HepG2 (cell line): ENCODE measurements at regions not wholly inside any gene's neighbourhood (a gene's known extent, or its start where the extent isn't known, plus 50 kb on each side); places are given as distances from the start of the nearest gene placed in this dataset.
A peak's percentile ranks its signal among the peaks of the same experiment; 100 is the strongest.

Experiments
- ARNT ChIP-seq: fragments of 450-650 bp; IDR thresholded peaks from 2 replicates; pipeline ENCODE4 v1.6.1; 2017
- FOXK2 ChIP-seq: fragments of 450-650 bp; IDR thresholded peaks from 2 replicates; pipeline ENCODE4 v1.6.1; 2016
- GTF3A ChIP-seq: sonication (generic); formaldehyde crosslinking; conservative IDR thresholded peaks from 2 replicates; pipeline ENCODE4 v1.4.0; 2020; ENCODE audit warnings: mild to moderate bottlenecking, missing genetic modification reagents
- JUN ChIP-seq: sonication (generic); formaldehyde crosslinking; IDR thresholded peaks from 2 replicates; pipeline ENCODE4 v1.4.0; 2020; ENCODE audit warnings: mild to moderate bottlenecking, missing genetic modification reagents
- KDM2A ChIP-seq: sonication (generic); formaldehyde crosslinking; IDR thresholded peaks from 2 replicates; pipeline ENCODE4 v1.4.0; 2020; ENCODE audit warnings: low read depth, missing genetic modification reagents, borderline replicate concordance
- KLF15 ChIP-seq: sonication (generic); formaldehyde crosslinking; IDR thresholded peaks from 2 replicates; pipeline ENCODE4 v1.8.1; 2023; ENCODE audit warnings: borderline replicate concordance, mild to moderate bottlenecking, inconsistent platforms, missing genetic modification reagents, mixed read lengths
- LCORL ChIP-seq, 2 experiments: fragments of 450-650 bp in 1 of 2; sonication (generic) in 1 of 2; formaldehyde crosslinking in 1 of 2; IDR thresholded peaks; 2 replicates each; pipeline versions ENCODE4 v1.5.0 to v1.6.1; 2017 to 2020; ENCODE audit warnings: antibody characterized with exemption in 1 of 2, missing genetic modification reagents in 1 of 2
- PRMT3 ChIP-seq: sonication (generic); formaldehyde crosslinking; IDR thresholded peaks from 2 replicates; pipeline ENCODE4 v1.8.1; 2022; ENCODE audit warnings: low read depth, mild to moderate bottlenecking, moderate library complexity, missing genetic modification reagents, borderline replicate concordance
- STAT5B ChIP-seq: sonication (generic); formaldehyde crosslinking; IDR thresholded peaks from 2 replicates; pipeline ENCODE4 v1.4.0; 2020; ENCODE audit warnings: missing genetic modification reagents
- ZFP82 ChIP-seq: sonication (generic); formaldehyde crosslinking; IDR thresholded peaks from 2 replicates; pipeline ENCODE4 v1.5.1; 2020; ENCODE audit warnings: mild to moderate bottlenecking, missing genetic modification reagents, borderline replicate concordance
- ZKSCAN8 ChIP-seq: IDR thresholded peaks from 2 replicates; pipeline ENCODE4 v1.6.1; 2016; ENCODE audit warnings: borderline replicate concordance, missing genetic modification reagents, missing compliant biosample characterization
- ZNF761 ChIP-seq: sonication (generic); formaldehyde crosslinking; conservative IDR thresholded peaks from 2 replicates; pipeline ENCODE4 v1.4.0; 2020; ENCODE audit warnings: mild to moderate bottlenecking, missing genetic modification reagents
- ZNF766 ChIP-seq: sonication (generic); formaldehyde crosslinking; IDR thresholded peaks from 2 replicates; pipeline ENCODE4 v1.5.0; 2020; ENCODE audit warnings: missing genetic modification reagents, borderline replicate concordance
- ZNF850 ChIP-seq: sonication (generic); formaldehyde crosslinking; conservative IDR thresholded peaks from 2 replicates; pipeline ENCODE4 v1.9.0; 2021; ENCODE audit warnings: mild to moderate bottlenecking, missing genetic modification reagents
- TF ChIP-seq, protein P1 (sequence below): sonication (generic); formaldehyde crosslinking; IDR thresholded peaks from 2 replicates; pipeline ENCODE4 v1.5.0; 2020; ENCODE audit warnings: mild to moderate bottlenecking, missing genetic modification reagents, moderate library complexity
- TF ChIP-seq, protein P2 (sequence below): sonication (generic); formaldehyde crosslinking; IDR thresholded peaks from one replicate; pipeline ENCODE4 v1.5.1; 2020; ENCODE audit warnings: mild to moderate bottlenecking, missing genetic modification reagents; ENCODE audit errors: not compliant biosample characterization
- TF ChIP-seq, protein P3 (sequence below), 2 experiments: fragments of 450-650 bp in 1 of 2; sonication (generic) in 1 of 2; formaldehyde crosslinking; IDR thresholded peaks; 2 replicates each; pipeline versions ENCODE4 v1.5.0 to v1.8.0; 2020 to 2022; ENCODE audit warnings: mild to moderate bottlenecking in 1 of 2, missing genetic modification reagents in 1 of 2
- TF ChIP-seq, protein P4 (sequence below): sonication (generic); formaldehyde crosslinking; IDR thresholded peaks from 2 replicates; pipeline ENCODE4 v1.8.1; 2023; ENCODE audit warnings: mild to moderate bottlenecking, missing genetic modification reagents, borderline replicate concordance

DNA sequence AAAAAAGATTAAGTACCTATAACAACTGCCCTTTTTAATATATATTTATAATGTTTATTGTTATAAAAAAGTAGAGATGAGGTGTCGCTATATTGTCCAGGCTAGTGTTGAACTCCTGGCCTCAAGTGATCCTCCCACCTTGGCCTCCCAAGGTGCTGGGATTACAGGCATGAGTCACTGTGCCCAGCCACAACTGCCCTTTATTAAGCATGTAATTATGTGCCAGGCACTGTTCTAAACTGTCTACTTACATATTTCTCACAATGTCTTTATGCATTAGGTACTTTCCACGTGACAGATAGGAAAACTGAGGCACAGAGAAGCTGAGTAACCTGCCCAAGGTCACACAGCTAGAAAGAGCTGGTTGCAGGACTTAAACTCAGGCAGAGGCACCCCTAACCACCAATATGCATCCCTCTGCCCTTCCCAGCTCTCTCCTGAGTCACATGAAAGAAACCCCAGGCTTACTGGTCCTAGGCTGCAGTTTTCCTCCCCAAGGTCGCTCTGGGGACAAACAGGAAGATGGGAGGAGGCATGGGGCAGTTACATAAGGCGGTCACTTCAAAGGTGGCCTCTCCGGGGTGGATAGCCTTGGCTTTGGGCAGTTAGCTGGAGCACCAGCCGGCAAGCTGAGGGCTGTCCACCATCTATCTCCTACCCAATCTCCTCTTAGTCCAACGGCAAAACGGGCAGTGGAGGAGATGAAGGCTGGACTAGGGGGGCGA is 54.6 kb upstream of the TBX3 start (continued):
- TF ChIP-seq JUN (CRISPR knock-in tag): no peak
- TF ChIP-seq, protein P1, sequence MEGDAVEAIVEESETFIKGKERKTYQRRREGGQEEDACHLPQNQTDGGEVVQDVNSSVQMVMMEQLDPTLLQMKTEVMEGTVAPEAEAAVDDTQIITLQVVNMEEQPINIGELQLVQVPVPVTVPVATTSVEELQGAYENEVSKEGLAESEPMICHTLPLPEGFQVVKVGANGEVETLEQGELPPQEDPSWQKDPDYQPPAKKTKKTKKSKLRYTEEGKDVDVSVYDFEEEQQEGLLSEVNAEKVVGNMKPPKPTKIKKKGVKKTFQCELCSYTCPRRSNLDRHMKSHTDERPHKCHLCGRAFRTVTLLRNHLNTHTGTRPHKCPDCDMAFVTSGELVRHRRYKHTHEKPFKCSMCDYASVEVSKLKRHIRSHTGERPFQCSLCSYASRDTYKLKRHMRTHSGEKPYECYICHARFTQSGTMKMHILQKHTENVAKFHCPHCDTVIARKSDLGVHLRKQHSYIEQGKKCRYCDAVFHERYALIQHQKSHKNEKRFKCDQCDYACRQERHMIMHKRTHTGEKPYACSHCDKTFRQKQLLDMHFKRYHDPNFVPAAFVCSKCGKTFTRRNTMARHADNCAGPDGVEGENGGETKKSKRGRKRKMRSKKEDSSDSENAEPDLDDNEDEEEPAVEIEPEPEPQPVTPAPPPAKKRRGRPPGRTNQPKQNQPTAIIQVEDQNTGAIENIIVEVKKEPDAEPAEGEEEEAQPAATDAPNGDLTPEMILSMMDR (CRISPR knock-in tag): peak; percentile 27; the same call in 1 of the 2 replicates
- no peak for TF ChIP-seq LCORL (IDR thresholded peaks at IDR 0.05)
- TF ChIP-seq LCORL (CRISPR knock-in tag; IDR thresholded peaks at IDR 0.05): peak; percentile 99
- TF ChIP-seq ZNF761 (CRISPR knock-in tag): no peak
- TF ChIP-seq PRMT3 (CRISPR knock-in tag): no peak
- TF ChIP-seq, protein P2, sequence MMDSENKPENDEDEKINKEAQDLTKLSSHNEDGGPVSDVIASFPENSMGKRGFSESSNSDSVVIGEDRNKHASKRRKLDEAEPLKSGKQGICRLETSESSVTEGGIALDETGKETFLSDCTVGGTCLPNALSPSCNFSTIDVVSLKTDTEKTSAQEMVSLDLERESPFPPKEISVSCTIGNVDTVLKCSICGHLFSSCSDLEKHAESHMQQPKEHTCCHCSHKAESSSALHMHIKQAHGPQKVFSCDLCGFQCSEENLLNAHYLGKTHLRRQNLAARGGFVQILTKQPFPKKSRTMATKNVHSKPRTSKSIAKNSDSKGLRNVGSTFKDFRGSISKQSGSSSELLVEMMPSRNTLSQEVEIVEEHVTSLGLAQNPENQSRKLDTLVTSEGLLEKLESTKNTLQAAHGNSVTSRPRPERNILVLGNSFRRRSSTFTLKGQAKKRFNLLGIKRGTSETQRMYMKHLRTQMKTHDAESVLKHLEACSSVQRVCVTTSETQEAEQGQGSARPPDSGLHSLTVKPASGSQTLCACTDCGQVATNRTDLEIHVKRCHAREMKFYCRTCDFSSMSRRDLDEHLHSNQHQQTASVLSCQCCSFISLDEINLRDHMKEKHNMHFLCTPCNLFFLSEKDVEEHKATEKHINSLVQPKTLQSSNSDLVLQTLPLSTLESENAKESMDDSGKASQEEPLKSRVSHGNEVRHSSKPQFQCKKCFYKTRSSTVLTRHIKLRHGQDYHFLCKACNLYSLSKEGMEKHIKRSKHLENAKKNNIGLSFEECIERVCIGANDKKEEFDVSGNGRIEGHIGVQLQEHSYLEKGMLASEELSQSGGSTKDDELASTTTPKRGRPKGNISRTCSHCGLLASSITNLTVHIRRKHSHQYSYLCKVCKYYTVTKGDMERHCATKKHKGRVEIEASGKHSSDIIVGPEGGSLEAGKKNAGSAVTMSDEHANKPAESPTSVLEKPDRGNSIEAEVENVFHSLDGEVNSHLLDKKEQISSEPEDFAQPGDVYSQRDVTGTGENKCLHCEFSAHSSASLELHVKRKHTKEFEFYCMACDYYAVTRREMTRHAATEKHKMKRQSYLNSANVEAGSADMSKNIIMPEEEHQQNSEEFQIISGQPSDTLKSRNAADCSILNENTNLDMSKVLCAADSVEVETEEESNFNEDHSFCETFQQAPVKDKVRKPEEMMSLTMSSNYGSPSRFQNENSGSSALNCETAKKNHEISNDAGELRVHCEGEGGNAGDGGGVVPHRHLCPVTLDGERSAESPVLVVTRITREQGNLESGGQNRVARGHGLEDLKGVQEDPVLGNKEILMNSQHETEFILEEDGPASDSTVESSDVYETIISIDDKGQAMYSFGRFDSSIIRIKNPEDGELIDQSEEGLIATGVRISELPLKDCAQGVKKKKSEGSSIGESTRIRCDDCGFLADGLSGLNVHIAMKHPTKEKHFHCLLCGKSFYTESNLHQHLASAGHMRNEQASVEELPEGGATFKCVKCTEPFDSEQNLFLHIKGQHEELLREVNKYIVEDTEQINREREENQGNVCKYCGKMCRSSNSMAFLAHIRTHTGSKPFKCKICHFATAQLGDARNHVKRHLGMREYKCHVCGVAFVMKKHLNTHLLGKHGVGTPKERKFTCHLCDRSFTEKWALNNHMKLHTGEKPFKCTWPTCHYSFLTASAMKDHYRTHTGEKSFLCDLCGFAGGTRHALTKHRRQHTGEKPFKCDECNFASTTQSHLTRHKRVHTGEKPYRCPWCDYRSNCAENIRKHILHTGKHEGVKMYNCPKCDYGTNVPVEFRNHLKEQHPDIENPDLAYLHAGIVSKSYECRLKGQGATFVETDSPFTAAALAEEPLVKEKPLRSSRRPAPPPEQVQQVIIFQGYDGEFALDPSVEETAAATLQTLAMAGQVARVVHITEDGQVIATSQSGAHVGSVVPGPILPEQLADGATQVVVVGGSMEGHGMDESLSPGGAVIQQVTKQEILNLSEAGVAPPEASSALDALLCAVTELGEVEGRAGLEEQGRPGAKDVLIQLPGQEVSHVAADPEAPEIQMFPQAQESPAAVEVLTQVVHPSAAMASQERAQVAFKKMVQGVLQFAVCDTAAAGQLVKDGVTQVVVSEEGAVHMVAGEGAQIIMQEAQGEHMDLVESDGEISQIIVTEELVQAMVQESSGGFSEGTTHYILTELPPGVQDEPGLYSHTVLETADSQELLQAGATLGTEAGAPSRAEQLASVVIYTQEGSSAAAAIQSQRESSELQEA (CRISPR knock-in tag): peak; percentile 31
- no peak for TF ChIP-seq STAT5B (CRISPR knock-in tag)
- TF ChIP-seq ZFP82 (CRISPR knock-in tag): no peak
- no peak for TF ChIP-seq ARNT
- peak; percentile 41; the same call in 1 of the 2 replicates for TF ChIP-seq KDM2A
- no peak for TF ChIP-seq FOXK2
- TF ChIP-seq, protein P3, sequence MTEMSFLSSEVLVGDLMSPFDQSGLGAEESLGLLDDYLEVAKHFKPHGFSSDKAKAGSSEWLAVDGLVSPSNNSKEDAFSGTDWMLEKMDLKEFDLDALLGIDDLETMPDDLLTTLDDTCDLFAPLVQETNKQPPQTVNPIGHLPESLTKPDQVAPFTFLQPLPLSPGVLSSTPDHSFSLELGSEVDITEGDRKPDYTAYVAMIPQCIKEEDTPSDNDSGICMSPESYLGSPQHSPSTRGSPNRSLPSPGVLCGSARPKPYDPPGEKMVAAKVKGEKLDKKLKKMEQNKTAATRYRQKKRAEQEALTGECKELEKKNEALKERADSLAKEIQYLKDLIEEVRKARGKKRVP (CRISPR knock-in tag; IDR thresholded peaks at IDR 0.05): peak in 1 of 2 experiments; percentile 55; a peak in 1 of 4 replicates
- no peak for TF ChIP-seq GTF3A (CRISPR knock-in tag)
- no peak; the same call in 1 of the 2 replicates for TF ChIP-seq ZNF766 (CRISPR knock-in tag)
- TF ChIP-seq ZKSCAN8 (CRISPR knock-in tag): peak; percentile 75; the same call in 1 of the 2 replicates
- no peak for TF ChIP-seq ZNF850 (CRISPR knock-in tag)
- TF ChIP-seq, protein P4, sequence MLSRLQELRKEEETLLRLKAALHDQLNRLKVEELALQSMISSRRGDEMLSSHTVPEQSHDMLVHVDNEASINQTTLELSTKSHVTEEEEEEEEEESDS (CRISPR knock-in tag): no peak
- TF ChIP-seq KLF15 (CRISPR knock-in tag): no peak
